K562 (cell line): ENCODE measurements at regions not wholly inside any gene's neighbourhood (a gene's known extent, or its start where the extent isn't known, plus 50 kb on each side); places are given as distances from the start of the nearest gene placed in this dataset.
A peak's percentile ranks its signal among the peaks of the same experiment; 100 is the strongest.

Experiments used
- ATAC-seq: fragments of 200-7000 bp; cut with Tn5 transposase; 3 replicates; pipeline ENCODE4 v1.9.1; 2020; ENCODE audit warnings: moderate library complexity
- BruUV-seq: library from RNA; stranded (reverse); fragments of 400-500 nt; replicated peaks from 2 replicates; lab custom pipeline; 2021; lab: Mats Ljungman, UMichigan
- CTCF ChIA-PET: fragments of 300-600 bp; formaldehyde crosslinking; extraction: SDS; loops from one replicate; lab custom pipeline; 2021; ENCODE audit warnings: low intra/inter-chr PET ratio; lab: Yijun Ruan, JAX
- POLR2A ChIA-PET: fragments of 300-600, 350-650 bp; sonication (Branson Sonifier 250); formaldehyde crosslinking; extraction: SDS; loops from one replicate; lab custom pipeline; 2021; ENCODE audit warnings: antibody characterized with exemption, inconsistent platforms; lab: Yijun Ruan, JAX
- DNase-seq, 4 experiments: peaks; one replicate each; pipeline versions ENCODE4 v3.0.0 to v3.0.0-alpha.2; 2011 to 2018; ENCODE audit warnings: low spot score in 3 of 4, mixed read lengths in 3 of 4; ENCODE audit errors: extremely low read depth in 1 of 4
- FAIRE-seq: peaks from 2 replicates; lab custom pipeline; 2011; peaks lifted over from hg19 to GRCh38; lab: Jason Lieb, UNC
- H2AFZ ChIP-seq: 2 replicates; pipeline ENCODE4 v1.6.0; 2011; ENCODE audit warnings: low read depth, low read length, control low read depth, inconsistent platforms
- H3K27ac ChIP-seq: fragments of 200-600 bp; 3 replicates; pipeline ENCODE4 v1.8.0; 2011; ENCODE audit warnings: low read depth, mild to moderate bottlenecking, control low read depth, inconsistent platforms, low read length, moderate library complexity, mixed read lengths; ENCODE audit errors: extremely low read depth
- H3K27me3 ChIP-seq, 2 experiments: fragments of 300-600 bp in 1 of 2; 2 replicates in 1 of 2; 3 replicates in 1 of 2; pipeline versions ENCODE4 v1.6.0 to v1.8.0; 2011; ENCODE audit warnings: inconsistent platforms in 2 of 2, low read length in 2 of 2, mild to moderate bottlenecking in 1 of 2, mixed read lengths in 1 of 2, moderate library complexity in 1 of 2; ENCODE audit not compliant: control insufficient read depth in 2 of 2, insufficient read depth in 2 of 2
- H3K36me3 ChIP-seq: fragments of 300-600 bp; 3 replicates; pipeline ENCODE4 v1.8.0; 2011; ENCODE audit warnings: mild to moderate bottlenecking, low read length, inconsistent platforms; ENCODE audit not compliant: control insufficient read depth, insufficient read depth
- H3K4me1 ChIP-seq, 2 experiments: fragments of 200-600 bp in 1 of 2; replicated peaks in 1 of 2; 2 replicates in 1 of 2; 3 replicates in 1 of 2; pipeline versions ENCODE4 v1.5.1 to v1.8.0; 2011; ENCODE audit warnings: inconsistent platforms in 2 of 2, low read length in 2 of 2, mild to moderate bottlenecking in 1 of 2, mixed read lengths in 1 of 2, moderate library complexity in 1 of 2; ENCODE audit not compliant: control insufficient read depth in 2 of 2, insufficient read depth in 2 of 2
- H3K4me2 ChIP-seq: 2 replicates; pipeline ENCODE4 v1.6.1; 2011; ENCODE audit warnings: low read length, control low read depth, inconsistent platforms, mixed read lengths; ENCODE audit not compliant: insufficient read depth
- H3K4me3 ChIP-seq: fragments of 200-600 bp; sonication (generic), shearing (Covaris generic); 2 replicates; pipeline ENCODE4 v1.5.1; 2016; ENCODE audit warnings: control low read depth, inconsistent platforms
- H3K79me2 ChIP-seq: fragments of 200-600 bp; 3 replicates; pipeline ENCODE4 v1.8.0; 2011; ENCODE audit warnings: low read length, inconsistent platforms; ENCODE audit not compliant: control insufficient read depth, insufficient read depth
- H3K9ac ChIP-seq, 2 experiments: 2 replicates each; pipeline versions ENCODE4 v1.6.0 to v1.6.1; 2011; ENCODE audit warnings: low read depth in 2 of 2, low read length in 2 of 2, control low read depth in 1 of 2, inconsistent platforms in 1 of 2, mild to moderate bottlenecking in 1 of 2, mixed read lengths in 1 of 2; ENCODE audit not compliant: insufficient read depth in 1 of 2
- H3K9me1 ChIP-seq: one replicate; pipeline ENCODE4 v1.6.0; 2011; ENCODE audit warnings: inconsistent platforms, mild to moderate bottlenecking, low read length, moderate library complexity; ENCODE audit not compliant: control insufficient read depth, insufficient read depth
- H3K9me3 ChIP-seq: replicated peaks from 2 replicates; pipeline ENCODE4 v1.5.1; 2011; ENCODE audit warnings: low read depth, low read length, inconsistent platforms; ENCODE audit not compliant: control insufficient read depth, insufficient read depth
- H4K20me1 ChIP-seq: replicated peaks from 2 replicates; pipeline ENCODE4 v1.6.1; 2011; ENCODE audit warnings: low read length, inconsistent platforms, mixed read lengths; ENCODE audit not compliant: control insufficient read depth, insufficient read depth
- BHLHE40 ChIP-seq: IDR thresholded peaks from 2 replicates; pipeline ENCODE4 v1.6.1; 2011; ENCODE audit warnings: low read length, improper control_type of control experiment
- C11orf30 ChIP-seq: fragments of 450-650 bp; IDR thresholded peaks from 2 replicates; pipeline ENCODE4 v1.6.1; 2016; ENCODE audit warnings: low read depth, mild to moderate bottlenecking
- CXXC5 ChIP-seq: fragments of 250-450 bp; sonication (Bioruptor Pico); IDR thresholded peaks from 2 replicates; pipeline ENCODE4 v1.8.0; 2022; ENCODE audit warnings: inconsistent platforms, mild to moderate bottlenecking, moderate library complexity
- IFI16 ChIP-seq: fragments of 250-450 bp; sonication (Bioruptor Pico); IDR thresholded peaks from 2 replicates; pipeline ENCODE4 v2.1.2; 2022; ENCODE audit warnings: mild to moderate bottlenecking, inconsistent platforms
- LCOR ChIP-seq: sonication (generic); formaldehyde crosslinking; IDR thresholded peaks from 2 replicates; pipeline ENCODE4 v1.8.0; 2022; ENCODE audit warnings: mild to moderate bottlenecking, missing genetic modification reagents
- MECOM ChIP-seq: fragments of 250-450 bp; sonication (Bioruptor Pico); IDR thresholded peaks from 2 replicates; pipeline ENCODE4 v1.8.0; 2022; ENCODE audit warnings: inconsistent platforms
- NCOA2 ChIP-seq, 2 experiments: fragments of 450-650 bp; IDR thresholded peaks; 2 replicates each; pipeline ENCODE4 v1.6.1; 2018; ENCODE audit warnings: mild to moderate bottlenecking in 2 of 2, moderate library complexity in 1 of 2; ENCODE audit not compliant: partially characterized antibody in 2 of 2
- NFIC ChIP-seq: fragments of 450-650 bp; IDR thresholded peaks from 2 replicates; pipeline ENCODE4 v1.6.1; 2017; ENCODE audit warnings: mild to moderate bottlenecking, inconsistent platforms
- NFIX ChIP-seq: fragments of 250-450 bp; sonication (Bioruptor Pico); IDR thresholded peaks from 2 replicates; pipeline ENCODE4 v1.4.0; 2020; ENCODE audit warnings: low read depth, mild to moderate bottlenecking, moderate library complexity
- PHF20 ChIP-seq: fragments of 450-650 bp; IDR thresholded peaks from 2 replicates; pipeline ENCODE4 v1.6.1; 2018; ENCODE audit not compliant: partially characterized antibody
- RFX7 ChIP-seq: fragments of 250-450 bp; sonication (Bioruptor Pico); IDR thresholded peaks from 2 replicates; pipeline ENCODE4 v1.5.1; 2021; ENCODE audit warnings: mild to moderate bottlenecking
- SMAD1 ChIP-seq: fragments of 150-350 bp; IDR thresholded peaks from 2 replicates; pipeline ENCODE4 v1.6.1; 2014; ENCODE audit warnings: low read length, low read depth; ENCODE audit not compliant: partially characterized antibody
- ZNF347 ChIP-seq: fragments of 450-650 bp; formaldehyde crosslinking; IDR thresholded peaks from 2 replicates; pipeline ENCODE4 v1.4.0; 2020; ENCODE audit warnings: low read depth, mild to moderate bottlenecking, moderate library complexity
- ZNF444 ChIP-seq: fragments of 250-450 bp; sonication (Bioruptor Pico); IDR thresholded peaks from 2 replicates; pipeline ENCODE4 v1.4.0; 2020; ENCODE audit warnings: mild to moderate bottlenecking, moderate library complexity
- WGBS: fragments of 100-300 bp; shearing (Covaris generic); methylation state at CpG from one replicate; pipeline ENCODE4 v1.1.6; 2016; ENCODE audit warnings: low coverage, mixed read lengths; ENCODE audit not compliant: insufficient coverage; ENCODE audit errors: missing lambda C conversion rate; 5-methylcytosine and 5-hydroxymethylcytosine counted together
- in situ Hi-C: fragments of 300-500 bp; cut with MboI; formaldehyde crosslinking; loops from 4 replicates; pipeline ENCODE4 v1.15.0; 2018; ENCODE audit warnings: inconsistent platforms, mixed read lengths
- intact Hi-C: fragments of 100-400 bp; cut with micrococcal nuclease; formaldehyde crosslinking; loops from 2 replicates; pipeline ENCODE4 v1.14.2; 2022
- TF ChIP-seq, protein P1 (sequence below): fragments of 250-450 bp; sonication (Bioruptor Pico); IDR thresholded peaks from 2 replicates; pipeline ENCODE4 v1.8.0; 2022; ENCODE audit warnings: moderate library complexity, mild to moderate bottlenecking, inconsistent platforms

DNA sequence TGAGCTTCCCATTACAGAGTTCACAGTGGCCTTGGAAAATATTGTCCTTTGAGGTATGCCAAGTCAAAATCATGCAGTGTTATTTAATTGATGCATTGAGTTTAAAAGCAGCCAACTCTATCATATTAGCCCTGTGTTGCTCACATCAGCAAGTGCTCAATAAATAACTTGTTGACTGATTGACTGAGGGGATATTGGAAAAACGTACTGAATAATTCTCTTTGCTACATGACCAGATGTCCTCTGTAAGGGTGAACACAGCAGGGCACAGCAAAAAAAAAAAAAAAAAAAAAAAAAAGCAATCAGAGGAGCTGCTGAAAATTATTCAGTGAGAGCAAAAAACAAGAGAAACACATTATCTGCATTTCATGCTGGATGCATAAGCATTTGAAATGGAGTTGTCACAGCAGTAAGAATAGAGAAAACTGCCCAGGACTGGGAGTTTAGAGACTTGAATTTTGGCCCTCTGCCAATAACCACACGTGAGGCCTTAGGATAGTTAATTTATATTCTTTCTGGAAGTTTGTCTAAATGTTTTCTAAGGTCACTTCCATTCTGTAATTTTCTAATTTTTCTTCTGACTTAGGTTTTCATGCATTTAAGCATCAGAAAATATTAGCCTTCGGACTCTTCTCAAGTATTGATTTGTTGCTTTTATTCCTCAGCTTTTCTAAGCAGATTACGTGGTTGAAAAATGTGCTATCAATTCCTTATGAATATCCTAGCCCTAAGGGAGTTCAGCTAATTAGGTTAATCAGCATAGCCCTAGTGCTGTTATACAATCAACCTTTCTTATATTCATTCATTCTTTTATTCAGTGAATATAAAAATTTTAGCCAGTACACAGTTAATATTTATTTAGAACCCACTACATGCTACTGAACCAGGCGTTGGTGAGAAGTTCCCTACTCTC, 246.8 kb upstream of the STXBP5 start:
- Histone ChIP-seq H3K9me1 (no peaks in the 10 kb centered on the region), H3K36me3 (no peaks in the 10 kb centered on the region), H3K4me3 (no peak overlapping the region), H3K27ac (no peak overlapping the region), H2AFZ (peak overlapping the region; percentile 14; the same call in 1 of the 2 replicates), H3K4me1 (no peaks in the 10 kb centered on the region), H3K9me3 (no peaks in the 10 kb centered on the region), H3K9ac (no peak overlapping the region), H4K20me1 (no peaks in the 10 kb centered on the region), H3K4me2 (no peak overlapping the region), H3K27me3 (no peaks in the 10 kb centered on the region), H3K79me2 (no peaks in the 10 kb centered on the region)
- TF ChIP-seq RFX7 (CRISPR knock-in tag) (no peak), LCOR (CRISPR knock-in tag) (no peak), NCOA2 (IDR thresholded peaks at IDR 0.05; ENCODE audit: partially characterized antibody in 2 of 2) (peak in 1 of 2 experiments; percentile 47), PHF20 (no peak), SMAD1 (peak; percentile 81), CXXC5 (CRISPR knock-in tag) (0 out of 2 replicates have a peak, but pooled peaks have one; percentile 19), ZNF444 (CRISPR knock-in tag) (no peak), NFIC (peak; percentile 99), IFI16 (CRISPR knock-in tag) (no peak), MECOM (CRISPR knock-in tag) (no peak), C11orf30 (no peak), BHLHE40 (peak; percentile 36; the same call in 1 of the 2 replicates), ZNF347 (CRISPR knock-in tag) (no peak), NFIX (CRISPR knock-in tag) (peak; percentile 96)
- TF ChIP-seq, protein P1, sequence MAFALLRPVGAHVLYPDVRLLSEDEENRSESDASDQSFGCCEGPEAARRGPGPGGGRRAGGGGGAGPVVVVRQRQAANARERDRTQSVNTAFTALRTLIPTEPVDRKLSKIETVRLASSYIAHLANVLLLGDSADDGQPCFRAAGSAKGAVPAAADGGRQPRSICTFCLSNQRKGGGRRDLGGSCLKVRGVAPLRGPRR (CRISPR knock-in tag), result no peak
- in situ Hi-C loops, result no loop called here
- CTCF ChIA-PET, result no interaction called here
- intact Hi-C loops, result no loop called here
- ATAC-seq (peak; percentile 66), DNase-seq (peak in 1 of 4 experiments; percentile 41), FAIRE-seq (no peak)
- 43% methylated on average over 5 of the region's 5 CpGs for WGBS
- POLR2A ChIA-PET, result interaction anchor here (0.8 to 0.9 kb wide), 2 partner anchors 35 to 64 kb away, joined by 3 to 4 read pairs; no protein-coding TSS in a partner anchor
- no TSS peak for BruUV-seq
